ENCODE measurements at regions not wholly inside any gene's neighbourhood (a gene's known extent, or its start where the extent isn't known, plus 50 kb on each side); places are given as distances from the start of the nearest gene placed in this dataset.

DNA sequence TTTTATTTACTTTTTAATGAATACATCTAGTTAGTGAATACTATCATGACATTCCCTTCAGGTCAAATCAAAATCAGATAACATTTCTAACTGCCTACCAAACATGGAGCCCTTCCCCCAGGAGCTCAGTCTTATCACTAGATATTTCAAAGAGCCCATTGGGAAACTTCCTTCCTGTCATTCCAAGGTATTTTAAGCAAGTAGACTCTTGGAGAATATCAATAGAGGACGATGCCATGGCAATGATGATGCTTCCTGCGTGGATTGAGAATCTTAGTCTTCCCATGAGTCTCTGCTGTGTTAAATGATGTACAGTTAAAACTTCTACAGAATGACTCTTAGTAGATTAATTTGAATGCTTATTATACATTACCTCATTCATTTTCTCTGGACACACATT lies 384.9 kb downstream of the CENPW start:
- TF ChIP-seq POLR2A (IDR thresholded peaks at IDR 0.05; ENCODE audit: low read depth, low read length), result no peak
- no peak for TF ChIP-seq TAF1 (IDR thresholded peaks at IDR 0.05; ENCODE audit: borderline replicate concordance, low read depth, low read length)
- TF ChIP-seq POLR2AphosphoS5 (IDR thresholded peaks at IDR 0.05; ENCODE audit: low read depth, low read length), result no peak
